ENCODE measurements at regions not wholly inside any gene's neighbourhood (a gene's known extent, or its start where the extent isn't known, plus 50 kb on each side); places are given as distances from the start of the nearest gene placed in this dataset.
"Not testable (repeated sequence)": the region's sequence is repeated elsewhere in the genome, so short reads cannot be mapped to it uniquely, and the experiment has no call there.

DNA sequence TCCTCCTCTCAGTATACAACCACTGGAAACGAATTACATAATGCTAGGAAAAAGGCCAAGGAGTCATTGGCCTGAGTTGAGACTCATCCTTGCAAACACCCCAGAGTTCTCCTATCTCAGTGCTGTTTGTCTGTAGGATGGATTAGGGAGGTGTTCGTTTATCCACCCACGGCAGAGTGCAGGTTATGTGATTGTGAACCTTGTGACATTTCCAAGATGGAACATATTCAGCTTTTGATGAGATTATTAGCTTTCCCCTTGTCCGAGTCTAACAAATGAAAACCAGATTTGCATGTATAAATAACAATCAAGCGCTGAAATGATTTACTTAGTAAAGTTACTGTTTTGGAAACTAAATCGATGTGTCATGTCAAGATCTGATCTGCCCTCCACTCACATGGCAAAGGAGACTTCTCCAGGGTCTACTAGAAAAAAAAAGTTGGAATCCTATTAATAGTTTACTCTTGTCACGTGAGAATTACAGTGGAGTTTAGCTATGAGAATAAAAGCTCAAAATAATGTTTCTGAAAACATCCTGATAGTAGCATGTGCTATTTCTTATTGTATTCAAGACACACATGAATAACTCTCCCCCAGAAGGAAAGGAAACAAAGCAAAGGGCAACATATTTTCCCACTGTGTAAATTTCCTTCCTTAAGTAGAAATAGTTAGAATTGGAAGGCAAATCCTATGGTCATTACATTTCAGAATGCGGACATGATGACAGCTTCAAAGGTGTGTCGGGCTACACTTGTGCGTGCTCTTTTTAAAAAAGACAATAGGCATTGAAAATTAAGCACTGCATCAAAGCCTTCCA, 600.4 kb downstream of the EBF1 start:
- DNase-seq (no peak), ATAC-seq (no peak)
- H3K27me3 ChIP-seq: no peaks in the 10 kb centered on the region
- 73 to 77% methylated on average over 10 of the region's 10 CpGs for WGBS, 2 donors
- no peak overlapping the region for H3K27ac ChIP-seq
- no peak overlapping the region for H3K4me3 ChIP-seq
- no peaks in the 10 kb centered on the region for H3K36me3 ChIP-seq (replicated peaks in 1 of 2; ENCODE audit: insufficient read depth in 1 of 2, low read depth in 2 of 2)
- no peak for TF ChIP-seq POLR2A (IDR thresholded peaks at IDR 0.05)
- TF ChIP-seq, protein P1, sequence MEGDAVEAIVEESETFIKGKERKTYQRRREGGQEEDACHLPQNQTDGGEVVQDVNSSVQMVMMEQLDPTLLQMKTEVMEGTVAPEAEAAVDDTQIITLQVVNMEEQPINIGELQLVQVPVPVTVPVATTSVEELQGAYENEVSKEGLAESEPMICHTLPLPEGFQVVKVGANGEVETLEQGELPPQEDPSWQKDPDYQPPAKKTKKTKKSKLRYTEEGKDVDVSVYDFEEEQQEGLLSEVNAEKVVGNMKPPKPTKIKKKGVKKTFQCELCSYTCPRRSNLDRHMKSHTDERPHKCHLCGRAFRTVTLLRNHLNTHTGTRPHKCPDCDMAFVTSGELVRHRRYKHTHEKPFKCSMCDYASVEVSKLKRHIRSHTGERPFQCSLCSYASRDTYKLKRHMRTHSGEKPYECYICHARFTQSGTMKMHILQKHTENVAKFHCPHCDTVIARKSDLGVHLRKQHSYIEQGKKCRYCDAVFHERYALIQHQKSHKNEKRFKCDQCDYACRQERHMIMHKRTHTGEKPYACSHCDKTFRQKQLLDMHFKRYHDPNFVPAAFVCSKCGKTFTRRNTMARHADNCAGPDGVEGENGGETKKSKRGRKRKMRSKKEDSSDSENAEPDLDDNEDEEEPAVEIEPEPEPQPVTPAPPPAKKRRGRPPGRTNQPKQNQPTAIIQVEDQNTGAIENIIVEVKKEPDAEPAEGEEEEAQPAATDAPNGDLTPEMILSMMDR (IDR thresholded peaks at IDR 0.05): no peak
- peaks cover 0 to 1% (median 0%) of the 10 kb centered on the region in 3 donors for H3K9me3 ChIP-seq
- H3K4me1 ChIP-seq: no peaks in the 10 kb centered on the region
- intact Hi-C loops (cut with DNase I): no loop called here

DNA sequence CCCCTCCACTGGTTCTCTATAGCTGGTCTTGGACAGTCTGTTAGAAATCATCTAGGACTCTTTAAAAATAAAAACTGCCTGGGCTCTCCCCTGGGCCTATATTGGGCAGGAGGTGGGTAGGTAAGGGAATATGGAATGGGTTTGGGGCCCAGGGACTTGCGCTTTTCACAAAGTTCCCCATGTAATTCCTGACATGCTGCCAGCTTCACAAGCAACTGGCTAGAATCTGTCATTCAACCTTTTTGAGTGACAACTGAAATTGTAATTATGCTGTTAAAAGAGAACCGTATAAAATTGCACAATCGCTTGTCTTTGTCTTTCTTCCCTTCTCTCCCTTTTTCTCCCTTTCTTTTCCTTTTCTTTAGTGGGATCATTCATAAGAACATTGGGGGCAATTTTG, 603.1 kb downstream of the EBF1 start:
- Histone ChIP-seq H3K4me1 (no peaks in the 10 kb centered on the region), H3K27me3 (no peaks in the 10 kb centered on the region), H3K36me3 (replicated peaks in 1 of 2; ENCODE audit: insufficient read depth in 1 of 2, low read depth in 2 of 2) (no peaks in the 10 kb centered on the region), H3K27ac (no peak overlapping the region), H3K4me3 (no peak overlapping the region), H3K9me3 (peaks cover 0 to 5% (median 0%) of the 10 kb centered on the region in 3 donors)
- intact Hi-C loops (cut with DNase I): no loop called here
- DNase-seq (no peak), ATAC-seq (no peak)
- TF ChIP-seq POLR2A (IDR thresholded peaks at IDR 0.05): no peak
- TF ChIP-seq, protein P1 (IDR thresholded peaks at IDR 0.05): no peak
- 83 to 86% methylated on average over 3 of the region's 3 CpGs for WGBS, 2 donors

DNA sequence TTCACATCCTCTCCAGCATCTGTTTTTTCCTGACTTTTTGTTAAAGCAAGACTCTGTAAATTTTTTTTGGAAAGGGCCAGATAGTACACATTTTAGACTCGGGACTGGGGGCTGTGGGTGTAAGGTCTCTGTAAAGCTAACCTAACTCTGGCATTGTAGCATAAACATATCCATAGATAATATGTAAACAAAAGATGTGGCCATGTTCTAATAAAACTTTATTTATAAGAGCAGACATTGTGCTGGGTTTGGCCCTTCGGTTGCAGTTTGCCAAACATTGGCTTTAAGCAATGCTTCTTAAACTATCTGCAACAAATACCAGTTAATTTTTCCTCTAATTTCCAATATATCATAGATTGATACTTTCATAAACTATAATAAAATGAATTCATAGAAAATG, 605.2 kb downstream of the EBF1 start:
- no peak overlapping the region for H3K4me3 ChIP-seq
- H3K27me3 ChIP-seq: no peaks in the 10 kb centered on the region
- TF ChIP-seq, protein P1 (IDR thresholded peaks at IDR 0.05): no peak
- TF ChIP-seq POLR2A (IDR thresholded peaks at IDR 0.05): no peak
- intact Hi-C loops (cut with DNase I): no loop called here
- no peak for DNase-seq
- no peaks in the 10 kb centered on the region for H3K36me3 ChIP-seq (replicated peaks in 1 of 2; ENCODE audit: insufficient read depth in 1 of 2, low read depth in 2 of 2)
- no peak overlapping the region for H3K27ac ChIP-seq
- WGBS, 2 donors: 82 to 92% methylated on average over 2 of the region's 2 CpGs
- peaks cover 0 to 5% (median 0%) of the 10 kb centered on the region in 3 donors for H3K9me3 ChIP-seq
- H3K4me1 ChIP-seq: no peaks in the 10 kb centered on the region
- ATAC-seq: no peak

DNA sequence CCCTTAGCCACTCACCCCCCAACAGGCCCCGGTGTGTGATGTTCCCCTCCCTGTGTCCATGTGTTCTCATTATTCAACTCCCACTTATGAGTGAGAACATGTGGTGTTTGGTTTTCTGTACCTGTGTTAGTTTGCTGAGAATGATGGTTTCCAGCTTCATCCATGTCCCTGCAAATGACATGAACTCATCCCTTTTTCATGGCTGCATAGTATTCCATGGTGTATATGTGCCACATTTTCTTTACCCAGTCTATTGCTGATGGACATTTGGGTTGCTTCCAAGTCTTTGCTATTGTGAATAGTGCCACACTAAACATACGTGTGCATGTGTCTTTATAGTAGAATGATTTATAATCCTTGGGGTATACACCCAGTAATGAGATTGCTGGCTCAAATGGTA, 605.7 kb downstream of the EBF1 start:
- H3K4me1 ChIP-seq; H3K27ac ChIP-seq; H3K27me3 ChIP-seq; ATAC-seq; H3K4me3 ChIP-seq; DNase-seq; H3K36me3 ChIP-seq (replicated peaks in 1 of 2; ENCODE audit: insufficient read depth in 1 of 2, low read depth in 2 of 2); intact Hi-C loops (cut with DNase I); H3K9me3 ChIP-seq: not testable (repeated sequence)
- WGBS, 2 donors: 83 to 93% methylated on average over 2 of the region's 2 CpGs

DNA sequence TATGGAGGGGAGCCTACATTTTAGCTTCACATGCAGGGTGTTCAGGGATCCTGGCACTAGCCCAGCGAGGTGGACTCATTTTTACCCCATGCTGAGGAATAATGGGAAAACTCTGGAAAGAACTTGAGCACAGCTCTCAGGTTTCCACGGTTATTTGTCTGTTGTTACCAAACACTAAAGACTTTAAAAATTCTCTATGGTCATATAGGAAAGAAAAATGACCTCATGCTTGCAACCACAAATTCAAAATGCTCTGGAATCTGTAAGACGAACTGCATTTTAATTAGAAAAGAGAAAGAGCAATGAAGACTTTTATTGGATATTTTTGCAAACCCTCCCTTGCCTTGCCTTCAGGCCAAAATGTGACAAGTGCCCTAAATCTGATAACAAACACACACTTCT, 606.9 kb downstream of the EBF1 start:
- DNase-seq (no peak), ATAC-seq (no peak)
- Histone ChIP-seq H3K27ac (no peak overlapping the region), H3K4me3 (no peak overlapping the region), H3K9me3 (peaks cover 0 to 5% (median 0%) of the 10 kb centered on the region in 3 donors), H3K4me1 (no peaks in the 10 kb centered on the region), H3K36me3 (replicated peaks in 1 of 2; ENCODE audit: insufficient read depth in 1 of 2, low read depth in 2 of 2) (no peaks in the 10 kb centered on the region), H3K27me3 (no peaks in the 10 kb centered on the region)
- no peak for TF ChIP-seq POLR2A (IDR thresholded peaks at IDR 0.05)
- TF ChIP-seq, protein P1 (IDR thresholded peaks at IDR 0.05): no peak
- intact Hi-C loops (cut with DNase I): no loop called here
- WGBS, 2 donors: 57 to 65% methylated on average over 3 of the region's 3 CpGs
